ENCODE measurements at regions not wholly inside any gene's neighbourhood (a gene's known extent, or its start where the extent isn't known, plus 50 kb on each side); places are given as distances from the start of the nearest gene placed in this dataset.

- TF ChIP-seq CTCF (IDR thresholded peaks at IDR 0.05), result no peak
- H3K36me3 Mint-ChIP-seq (ENCODE audit: low read depth), result no peaks in the 10 kb centered on the region
- no peak overlapping the region for H3K27ac Mint-ChIP-seq
- no peak for DNase-seq
- peaks cover 14% of the 10 kb centered on the region for H3K4me1 Mint-ChIP-seq
- no peaks in the 10 kb centered on the region for H3K9me3 Mint-ChIP-seq
- no peak overlapping the region for H3K4me3 Mint-ChIP-seq
- peaks cover 18% of the 10 kb centered on the region for H3K27me3 Mint-ChIP-seq (ENCODE audit: low read depth, poor library complexity)
Observed at GRCh38 chr19:30070968-30071632, 129.1 kb downstream of the URI1 start.

GRCh38 chr19:30071871-30072270 lies 129.8 kb downstream of the URI1 start:
- no peak for DNase-seq
- TF ChIP-seq CTCF (IDR thresholded peaks at IDR 0.05), result no peak
- no peak overlapping the region for H3K27ac Mint-ChIP-seq

GRCh38 chr19:30073152-30074000 lies 131.3 kb downstream of the URI1 start:
- no peak for DNase-seq
- no peaks in the 10 kb centered on the region for H3K36me3 Mint-ChIP-seq (ENCODE audit: low read depth)
- H3K4me1 Mint-ChIP-seq, result peaks cover 14% of the 10 kb centered on the region
- no peaks in the 10 kb centered on the region for H3K9me3 Mint-ChIP-seq
- no peak for TF ChIP-seq CTCF (IDR thresholded peaks at IDR 0.05)
- no peak overlapping the region for H3K4me3 Mint-ChIP-seq
- H3K27me3 Mint-ChIP-seq (ENCODE audit: low read depth, poor library complexity), result peaks cover 7% of the 10 kb centered on the region
- H3K27ac Mint-ChIP-seq, result no peak overlapping the region

More at GRCh38 chr19:30071871-30072270, 129.8 kb downstream of the URI1 start:
- Mint-ChIP-seq H3K36me3 (ENCODE audit: low read depth) (no peaks in the 10 kb centered on the region), H3K4me1 (peaks cover 14% of the 10 kb centered on the region), H3K27me3 (ENCODE audit: low read depth, poor library complexity) (peaks cover 18% of the 10 kb centered on the region), H3K9me3 (no peaks in the 10 kb centered on the region), H3K4me3 (no peak overlapping the region)

- Mint-ChIP-seq H3K27me3 (ENCODE audit: low read depth, poor library complexity) (peaks cover 3% of the 10 kb centered on the region), H3K9me3 (peaks cover 2% of the 10 kb centered on the region), H3K27ac (no peak overlapping the region), H3K36me3 (ENCODE audit: low read depth) (no peaks in the 10 kb centered on the region), H3K4me1 (peaks cover 14% of the 10 kb centered on the region), H3K4me3 (no peak overlapping the region)
- TF ChIP-seq CTCF (IDR thresholded peaks at IDR 0.05), result no peak
- no peak for DNase-seq
Observed at GRCh38 chr19:30074096-30074495, 132.1 kb downstream of the URI1 start.

GRCh38 chr19:30074741-30075715 lies 133.0 kb downstream of the URI1 start:
- Mint-ChIP-seq H3K4me1 (peaks cover 8% of the 10 kb centered on the region), H3K4me3 (no peak overlapping the region), H3K27ac (no peak overlapping the region), H3K36me3 (ENCODE audit: low read depth) (no peaks in the 10 kb centered on the region), H3K9me3 (peaks cover 11% of the 10 kb centered on the region), H3K27me3 (ENCODE audit: low read depth, poor library complexity) (peaks cover 7% of the 10 kb centered on the region)
- TF ChIP-seq CTCF (IDR thresholded peaks at IDR 0.05), result no peak
- DNase-seq, result no peak
